Epithelial cell of proximal tubule (primary cell): ENCODE measurements at regions not wholly inside any gene's neighbourhood (a gene's known extent, or its start where the extent isn't known, plus 50 kb on each side); places are given as distances from the start of the nearest gene placed in this dataset.
"Not testable (repeated sequence)": the region's sequence is repeated elsewhere in the genome, so short reads cannot be mapped to it uniquely, and the experiment has no call there.

Experiments used
- DNase-seq: peaks from one replicate; pipeline ENCODE4 v3.0.0-alpha.2; 2011; ENCODE audit warnings: low read depth
- H3K4me3 ChIP-seq: 2 replicates; pipeline ENCODE4 v1.5.1; 2011; ENCODE audit warnings: low read depth, mild to moderate bottlenecking, low read length
- TF ChIP-seq, protein P1 (sequence below): conservative IDR thresholded peaks from 2 replicates; pipeline ENCODE4 v1.5.1; 2012; ENCODE audit warnings: low read depth, mild to moderate bottlenecking, low read length

DNA sequence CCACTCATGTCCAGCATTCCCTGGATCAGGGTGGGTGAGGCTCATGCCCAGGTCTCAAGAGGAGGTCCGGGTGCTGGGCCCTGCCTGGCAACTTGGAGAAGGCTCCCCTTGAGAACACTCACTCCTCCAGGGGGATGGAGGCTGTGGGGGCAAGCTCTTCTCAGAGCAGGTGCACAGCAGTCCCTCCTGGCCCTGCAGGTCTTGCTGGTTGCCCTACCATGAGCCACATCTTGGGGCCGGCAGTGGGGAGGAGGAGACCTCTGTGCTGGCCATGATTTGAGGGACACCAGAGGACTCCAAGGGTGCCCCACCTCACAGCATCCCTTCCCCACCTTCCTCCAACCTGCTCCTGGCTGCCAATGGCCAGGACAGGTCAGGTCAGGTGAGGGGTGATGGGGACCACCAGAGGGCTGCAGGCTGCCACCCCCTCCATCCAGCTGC lies 87.4 kb upstream of the RET start:
- TF ChIP-seq, protein P1, sequence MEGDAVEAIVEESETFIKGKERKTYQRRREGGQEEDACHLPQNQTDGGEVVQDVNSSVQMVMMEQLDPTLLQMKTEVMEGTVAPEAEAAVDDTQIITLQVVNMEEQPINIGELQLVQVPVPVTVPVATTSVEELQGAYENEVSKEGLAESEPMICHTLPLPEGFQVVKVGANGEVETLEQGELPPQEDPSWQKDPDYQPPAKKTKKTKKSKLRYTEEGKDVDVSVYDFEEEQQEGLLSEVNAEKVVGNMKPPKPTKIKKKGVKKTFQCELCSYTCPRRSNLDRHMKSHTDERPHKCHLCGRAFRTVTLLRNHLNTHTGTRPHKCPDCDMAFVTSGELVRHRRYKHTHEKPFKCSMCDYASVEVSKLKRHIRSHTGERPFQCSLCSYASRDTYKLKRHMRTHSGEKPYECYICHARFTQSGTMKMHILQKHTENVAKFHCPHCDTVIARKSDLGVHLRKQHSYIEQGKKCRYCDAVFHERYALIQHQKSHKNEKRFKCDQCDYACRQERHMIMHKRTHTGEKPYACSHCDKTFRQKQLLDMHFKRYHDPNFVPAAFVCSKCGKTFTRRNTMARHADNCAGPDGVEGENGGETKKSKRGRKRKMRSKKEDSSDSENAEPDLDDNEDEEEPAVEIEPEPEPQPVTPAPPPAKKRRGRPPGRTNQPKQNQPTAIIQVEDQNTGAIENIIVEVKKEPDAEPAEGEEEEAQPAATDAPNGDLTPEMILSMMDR, result no peak
- DNase-seq, result no peak
- no peak overlapping the region for H3K4me3 ChIP-seq

DNA sequence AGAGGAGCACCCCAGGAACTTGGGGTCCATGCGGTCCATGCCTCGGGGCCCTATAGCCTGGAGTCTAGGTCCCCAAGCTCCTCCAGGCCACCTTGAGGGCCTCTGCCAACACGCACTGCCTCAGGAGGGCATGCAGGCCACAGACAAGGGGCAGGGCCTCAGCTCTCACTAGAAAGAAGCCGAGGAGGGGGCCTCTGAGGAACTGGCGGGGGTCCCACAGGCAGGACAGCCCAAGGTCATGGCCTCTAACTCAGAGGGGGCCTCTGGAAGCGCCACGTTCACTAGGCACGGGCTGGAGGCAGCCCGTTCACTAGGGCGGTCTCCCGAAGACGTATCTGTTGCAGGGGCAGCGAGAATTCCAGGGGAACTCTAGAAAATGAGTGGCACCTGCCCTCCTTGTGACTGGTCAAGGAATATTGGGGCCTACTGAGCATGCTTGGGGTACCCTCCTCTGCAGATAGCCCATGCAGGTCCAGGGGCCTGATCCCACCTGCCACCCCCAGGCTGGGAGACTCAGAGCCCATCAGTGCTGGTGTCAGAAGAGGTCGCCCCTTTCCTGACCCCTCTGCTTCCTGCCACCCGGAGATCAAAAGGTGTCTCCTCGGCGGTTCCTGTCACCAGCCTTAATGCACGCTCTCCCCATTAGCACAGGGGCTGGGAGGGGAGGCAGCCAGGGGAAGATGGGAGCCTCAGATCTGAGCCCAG lies 86.7 kb upstream of the RET start:
- H3K4me3 ChIP-seq, result no peak overlapping the region
- DNase-seq, result no peak
- TF ChIP-seq, protein P1, result no peak

DNA sequence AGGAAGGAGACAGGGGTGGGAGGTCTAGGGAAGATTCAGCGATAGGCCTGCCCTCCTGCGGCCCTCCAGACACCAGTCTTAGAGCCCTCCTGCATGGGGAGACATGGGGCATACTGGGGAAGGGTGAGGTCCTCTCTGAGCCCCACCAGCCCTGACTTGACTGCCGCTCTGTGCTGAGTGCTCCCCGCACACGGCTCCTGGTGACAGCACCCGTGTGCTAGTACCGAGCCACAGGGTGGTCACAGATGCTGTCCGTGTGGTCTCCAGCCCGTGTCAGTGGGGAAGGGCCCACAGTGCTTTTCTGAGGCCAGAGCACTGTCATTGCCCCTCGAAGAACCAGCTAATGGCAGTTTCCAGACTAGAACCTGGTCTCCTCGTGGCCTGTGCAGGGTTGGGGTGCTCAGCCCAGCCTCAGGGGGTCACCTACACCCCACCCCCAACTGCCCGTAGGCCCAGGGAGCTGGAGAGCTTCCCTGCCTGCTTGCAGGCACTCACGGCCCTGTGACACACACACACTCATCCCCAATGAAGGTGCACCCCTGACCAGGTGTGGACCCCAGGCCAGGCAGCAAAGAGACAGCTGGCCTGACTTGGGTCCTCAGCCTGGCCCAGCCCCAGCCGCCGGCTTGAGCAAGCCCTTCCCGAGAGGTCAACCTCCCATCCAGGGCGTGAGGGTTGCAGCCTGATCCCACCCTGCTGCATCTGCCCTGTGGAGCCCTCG lies 86.0 kb upstream of the RET start:
- DNase-seq, result no peak
- TF ChIP-seq, protein P1, result no peak
- no peak overlapping the region for H3K4me3 ChIP-seq

DNA sequence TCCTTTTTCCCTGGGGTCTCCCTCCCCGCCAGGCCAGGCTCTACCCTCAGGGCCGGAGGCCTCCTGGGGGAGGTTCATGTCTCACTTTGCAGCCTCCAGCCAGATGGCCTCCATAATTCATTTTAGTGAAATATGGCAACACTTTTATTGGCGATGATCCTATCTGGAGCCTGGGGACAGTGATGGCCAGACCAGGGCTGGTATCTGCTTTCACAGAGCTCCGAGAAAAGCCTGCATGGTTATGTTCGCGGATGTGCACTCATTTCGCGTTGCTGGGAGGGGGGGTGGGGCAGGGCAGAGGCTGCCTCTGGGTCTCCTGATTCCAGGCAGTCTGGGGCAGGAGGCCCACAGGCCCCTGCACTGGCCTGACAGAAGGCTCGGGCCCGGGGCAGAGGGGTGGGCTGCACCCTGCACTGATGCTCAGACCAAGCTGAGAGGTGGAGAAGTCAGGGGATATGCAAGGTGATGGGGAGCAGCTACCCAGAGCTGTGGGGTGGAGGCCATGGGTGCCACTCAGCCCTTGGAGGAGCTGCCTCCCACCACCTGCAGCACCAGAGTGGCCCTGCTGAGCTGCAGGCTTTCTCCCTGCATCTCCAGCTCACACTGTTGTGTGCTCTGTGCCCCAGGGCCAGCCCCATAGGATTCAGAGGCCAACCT lies 85.3 kb upstream of the RET start:
- H3K4me3 ChIP-seq, result no peak overlapping the region
- TF ChIP-seq, protein P1, result no peak
- DNase-seq, result no peak

DNA sequence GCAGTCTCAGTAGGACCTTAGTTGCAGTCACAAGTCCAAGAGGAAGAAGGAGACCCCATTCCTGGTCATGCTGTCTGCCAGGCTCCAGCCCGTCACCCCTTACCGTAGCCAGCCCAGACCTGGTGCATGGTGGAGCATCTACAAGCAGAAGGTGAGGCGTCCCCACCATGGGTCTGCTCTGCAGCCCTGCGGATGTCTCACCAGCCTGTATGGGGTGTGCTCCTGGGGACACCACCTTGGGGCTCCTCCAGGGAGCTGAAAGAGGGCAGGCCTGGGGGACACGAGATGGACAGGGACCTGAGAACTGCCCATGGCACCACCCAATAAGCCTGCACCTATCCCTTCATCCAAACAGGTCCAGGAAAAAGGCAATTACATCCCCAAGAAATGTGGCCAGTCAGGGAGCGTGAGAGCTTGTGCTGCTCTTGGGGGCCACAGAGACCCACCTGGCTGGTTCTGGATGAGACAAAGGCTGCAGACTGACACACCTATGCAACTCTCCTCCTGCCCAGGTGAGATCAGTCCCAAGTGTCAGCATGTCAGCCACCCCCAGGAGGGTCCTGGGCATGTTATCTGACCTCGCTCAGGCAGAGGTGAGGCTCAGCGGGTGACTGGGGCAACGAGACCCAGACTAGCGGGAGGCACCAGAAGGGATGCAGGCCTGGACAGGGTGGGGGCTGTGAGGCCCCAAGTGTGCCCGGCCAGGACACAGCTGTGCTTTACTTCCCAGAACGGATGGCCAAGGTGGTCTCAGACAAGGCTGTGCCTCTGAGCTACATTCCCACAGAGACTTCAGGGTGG lies 84.5 kb upstream of the RET start:
- TF ChIP-seq, protein P1, result no peak
- DNase-seq, result no peak

DNA sequence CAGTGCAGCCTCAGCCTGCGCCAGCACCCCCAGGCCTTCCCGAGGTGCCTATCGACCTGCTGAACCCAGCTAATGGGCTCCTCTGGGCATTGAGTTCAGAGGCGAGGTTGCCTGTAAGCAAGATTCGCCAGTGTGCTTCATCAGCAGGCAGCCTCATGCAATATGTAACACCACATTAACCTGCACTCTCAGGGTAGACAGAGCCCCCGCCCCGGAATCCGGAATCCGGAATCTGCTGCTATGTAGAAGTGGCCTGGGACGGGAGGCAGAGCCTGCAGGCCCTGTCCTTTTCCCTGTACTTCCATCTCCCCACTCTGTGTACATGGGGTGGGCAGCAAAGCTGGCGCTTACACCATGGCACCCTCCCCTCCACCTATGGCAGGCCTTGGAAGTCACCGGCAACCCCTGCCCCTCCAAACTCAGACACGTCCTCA lies 83.9 kb upstream of the RET start:
- no peak for DNase-seq
- H3K4me3 ChIP-seq, result no peak overlapping the region
- TF ChIP-seq, protein P1, result no peak

More for the DNA sequence above, 84.5 kb upstream of the RET start:
- H3K4me3 ChIP-seq, result no peak overlapping the region

DNA sequence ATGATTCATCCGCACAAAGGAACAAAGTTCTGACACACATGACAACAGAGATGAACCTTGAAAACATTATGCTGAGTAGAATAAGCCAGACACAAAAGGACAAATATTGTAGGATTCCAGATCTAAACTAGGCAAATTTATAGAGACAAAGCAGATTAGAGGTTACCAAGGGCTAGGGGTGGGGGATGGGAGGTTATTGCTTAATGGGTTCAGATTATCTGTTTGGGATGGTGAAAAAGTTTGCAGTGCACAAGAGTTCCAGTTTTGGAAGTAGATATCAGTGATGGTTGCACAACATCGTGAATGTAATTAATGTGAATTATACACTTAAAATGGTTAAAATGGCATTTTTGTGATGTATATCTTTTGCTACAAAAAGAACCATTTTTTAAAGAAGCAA lies 82.0 kb upstream of the RET start:
- not testable (repeated sequence) for H3K4me3 ChIP-seq, DNase-seq
